NCI-H2107 treated with DMSO at 0.1 percent for 48 hours (cell line): ENCODE measurements at regions not wholly inside any gene's neighbourhood (a gene's known extent, or its start where the extent isn't known, plus 50 kb on each side); places are given as distances from the start of the nearest gene placed in this dataset.

Experiments used
- DNase-seq: peaks from one replicate; lab custom pipeline; 2025; ENCODE audit not compliant: unreplicated experiment; lab: John Stamatoyannopoulos, UW

DNA sequence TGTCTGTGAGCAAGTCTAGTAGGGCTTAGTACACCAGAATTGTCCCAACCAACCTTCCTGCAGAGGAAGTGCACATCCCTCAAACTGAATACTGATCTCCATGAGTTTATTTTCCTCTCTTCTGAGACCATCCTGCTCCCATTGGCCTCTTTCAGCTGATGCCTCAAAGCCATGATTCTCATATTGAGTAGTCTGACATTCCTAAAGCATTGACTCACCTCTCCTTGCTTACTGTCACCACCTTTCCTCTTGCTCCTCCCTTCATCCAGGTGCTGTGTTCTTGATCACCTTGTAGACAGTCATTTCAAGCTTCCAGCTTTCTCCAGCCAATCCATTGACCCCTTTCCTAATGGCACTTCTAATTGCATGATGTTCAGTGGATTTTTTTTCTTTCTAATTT lies 583.7 kb upstream of the USP15 start:
- DNase-seq = no peak

DNA sequence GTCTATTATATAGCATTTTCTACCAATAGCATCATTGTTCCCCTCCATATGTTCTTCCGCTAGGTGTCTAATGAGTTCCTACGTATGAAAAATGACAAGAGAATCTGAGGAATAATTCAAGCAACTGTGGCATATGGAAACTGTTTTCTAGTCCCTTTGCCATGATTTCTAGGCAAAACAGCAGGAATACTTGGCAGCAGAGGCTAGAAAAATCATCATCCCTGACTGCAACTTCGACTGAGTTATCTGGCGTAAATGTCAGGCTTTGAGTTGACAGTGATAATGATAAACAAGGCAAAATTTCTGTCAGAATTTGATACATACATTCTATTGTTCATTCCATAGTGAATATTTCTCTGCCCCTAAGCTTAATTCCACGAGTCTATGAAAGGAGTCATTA lies 572.8 kb upstream of the USP15 start:
- no peak for DNase-seq

DNA sequence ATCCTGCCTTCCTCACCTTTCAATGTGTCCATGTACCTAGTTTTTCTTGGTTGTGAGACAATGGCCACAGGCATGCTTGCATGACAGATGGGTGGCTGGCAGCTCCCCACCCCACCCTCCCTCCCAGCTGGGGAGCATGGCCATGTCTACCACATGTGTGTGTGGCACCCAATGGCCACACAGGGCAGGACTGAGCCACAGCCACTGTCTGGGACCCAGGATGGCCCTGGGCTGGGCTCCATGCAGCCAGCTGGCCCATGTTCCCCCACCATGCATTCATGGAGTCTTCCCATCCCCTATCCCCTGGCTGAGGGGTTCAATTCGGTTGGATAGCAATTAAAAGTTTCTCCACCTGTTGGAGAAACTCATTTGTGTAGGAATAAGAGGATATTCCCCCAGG lies 566.0 kb upstream of the USP15 start:
- no peak for DNase-seq

DNA sequence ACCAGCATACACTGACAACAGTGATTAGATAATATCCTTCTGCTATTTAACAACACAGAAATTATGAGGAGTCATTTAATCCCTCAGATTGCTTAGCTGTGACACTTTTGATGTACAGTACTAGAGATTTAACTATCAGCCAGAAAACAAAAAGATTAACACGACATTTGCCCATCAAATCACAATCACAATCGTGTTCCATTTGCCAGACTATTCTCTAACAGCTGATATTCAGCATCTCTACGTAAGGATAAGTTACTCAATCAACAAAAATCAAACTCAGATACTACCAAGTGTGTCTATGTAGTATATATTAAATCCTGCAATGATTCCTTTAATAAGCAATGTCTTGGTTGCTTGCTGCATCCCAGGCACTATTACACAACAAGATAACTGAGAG lies 558.7 kb upstream of the USP15 start:
- DNase-seq = no peak

DNA sequence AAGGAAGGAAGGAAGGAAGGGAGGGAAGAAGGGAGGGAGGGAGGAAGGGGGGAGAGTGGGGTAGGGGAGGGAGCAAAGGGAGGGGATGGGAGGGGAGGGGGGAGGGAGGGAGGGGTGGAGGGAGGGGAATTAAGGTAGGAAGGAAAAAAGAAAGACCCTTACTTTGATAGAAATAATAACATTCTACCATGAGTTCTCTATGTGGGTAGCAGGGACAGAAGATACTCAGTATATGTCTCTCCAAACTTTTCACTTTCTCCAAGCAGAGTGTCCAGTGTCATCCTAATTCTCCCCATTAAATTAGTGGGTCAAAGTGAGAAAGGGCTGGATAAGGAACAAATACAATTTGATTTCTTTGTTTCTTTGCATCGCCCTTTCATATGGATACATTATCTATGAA lies 553.4 kb upstream of the USP15 start:
- no peak for DNase-seq

DNA sequence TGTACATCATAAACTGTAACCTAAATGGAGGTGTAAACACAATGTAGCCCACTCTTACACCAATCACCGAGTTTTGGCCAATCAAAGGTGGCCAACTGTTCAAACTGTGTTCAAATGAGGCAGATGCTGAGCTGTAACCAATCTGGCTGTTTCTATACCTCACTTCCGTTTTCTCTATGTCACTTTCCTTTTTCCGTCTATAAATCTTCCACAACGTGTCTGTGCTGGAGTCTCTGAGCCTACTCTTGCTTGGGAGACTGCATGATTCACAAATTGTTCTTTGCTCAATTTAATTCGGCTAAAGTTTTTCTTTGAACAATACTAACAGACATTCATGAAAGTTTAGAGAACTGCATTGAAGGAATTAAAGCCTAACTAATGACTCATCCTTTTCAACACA lies 547.1 kb upstream of the USP15 start:
- DNase-seq = no peak

DNA sequence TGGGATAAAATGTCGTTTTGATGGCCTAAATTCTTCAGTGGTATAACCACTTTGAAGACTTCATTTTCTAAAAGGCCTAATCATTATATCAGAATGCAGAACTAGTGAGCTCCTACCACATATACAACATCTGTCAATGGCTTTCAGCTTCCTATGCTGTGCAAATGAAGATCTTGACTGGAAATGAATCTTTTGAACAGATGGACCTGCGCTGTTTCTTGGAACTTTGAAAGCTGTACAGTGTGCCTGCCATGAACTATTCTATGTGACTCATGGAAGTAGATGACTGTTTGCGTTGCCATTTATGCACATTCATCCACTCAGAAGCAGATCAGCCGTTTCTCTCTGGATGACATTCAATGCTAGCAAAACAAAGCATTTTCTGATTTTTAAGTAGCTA lies 542.2 kb upstream of the USP15 start:
- no peak for DNase-seq

DNA sequence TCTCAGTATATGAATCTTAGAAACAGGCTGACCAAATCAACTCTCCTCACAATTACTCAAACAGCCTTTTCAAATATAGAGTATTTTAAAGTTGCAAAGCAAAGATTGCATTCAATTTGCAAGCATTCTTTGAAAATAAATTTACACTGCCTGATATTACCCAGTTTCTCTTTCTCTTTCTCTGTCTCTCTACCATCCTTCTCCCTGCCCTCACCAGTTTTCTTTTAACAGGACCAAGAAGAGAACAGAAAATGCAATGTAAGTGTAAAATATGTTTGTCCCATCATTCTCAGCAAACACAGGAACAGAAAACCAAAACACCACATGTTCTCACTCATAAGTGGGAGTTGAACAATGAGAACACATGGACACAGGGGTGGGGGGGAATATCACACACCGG lies 520.3 kb upstream of the USP15 start:
- no peak for DNase-seq

DNA sequence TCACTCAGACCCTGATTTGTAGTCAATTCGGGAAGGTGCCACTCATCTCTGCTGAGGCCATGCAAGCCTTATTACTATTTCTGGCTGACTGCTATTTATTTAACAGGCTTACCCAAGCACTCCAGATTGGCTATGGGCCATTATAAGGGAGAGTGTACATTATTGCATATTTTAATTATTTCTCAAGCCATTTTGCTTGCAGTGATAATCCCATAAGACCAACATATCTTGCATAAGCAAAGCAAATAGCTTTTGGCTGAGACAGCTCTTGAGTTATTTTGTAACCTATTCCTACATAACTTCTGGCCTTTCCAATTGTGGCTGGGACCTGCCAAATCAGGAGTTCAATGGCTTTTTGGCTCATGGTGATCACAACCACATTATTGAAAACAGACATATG lies 509.6 kb upstream of the USP15 start:
- DNase-seq = no peak

DNA sequence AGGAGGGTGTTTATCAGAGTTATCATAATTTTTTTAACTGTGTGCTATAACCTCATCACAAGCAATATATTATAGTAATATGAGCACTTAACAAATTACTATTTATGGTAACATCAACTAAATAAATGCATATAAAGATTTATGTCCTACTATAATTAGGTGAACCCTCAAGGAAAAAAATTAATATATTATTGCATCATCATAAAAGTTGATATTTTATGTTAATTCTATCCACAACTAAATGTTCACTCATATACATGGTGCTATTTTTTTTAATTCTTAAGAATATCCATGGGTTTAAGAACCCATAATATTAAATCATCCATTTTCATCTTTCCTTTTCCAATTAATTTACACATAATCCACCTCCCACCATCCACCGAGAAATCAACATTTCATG lies 506.0 kb upstream of the USP15 start:
- DNase-seq = no peak

DNA sequence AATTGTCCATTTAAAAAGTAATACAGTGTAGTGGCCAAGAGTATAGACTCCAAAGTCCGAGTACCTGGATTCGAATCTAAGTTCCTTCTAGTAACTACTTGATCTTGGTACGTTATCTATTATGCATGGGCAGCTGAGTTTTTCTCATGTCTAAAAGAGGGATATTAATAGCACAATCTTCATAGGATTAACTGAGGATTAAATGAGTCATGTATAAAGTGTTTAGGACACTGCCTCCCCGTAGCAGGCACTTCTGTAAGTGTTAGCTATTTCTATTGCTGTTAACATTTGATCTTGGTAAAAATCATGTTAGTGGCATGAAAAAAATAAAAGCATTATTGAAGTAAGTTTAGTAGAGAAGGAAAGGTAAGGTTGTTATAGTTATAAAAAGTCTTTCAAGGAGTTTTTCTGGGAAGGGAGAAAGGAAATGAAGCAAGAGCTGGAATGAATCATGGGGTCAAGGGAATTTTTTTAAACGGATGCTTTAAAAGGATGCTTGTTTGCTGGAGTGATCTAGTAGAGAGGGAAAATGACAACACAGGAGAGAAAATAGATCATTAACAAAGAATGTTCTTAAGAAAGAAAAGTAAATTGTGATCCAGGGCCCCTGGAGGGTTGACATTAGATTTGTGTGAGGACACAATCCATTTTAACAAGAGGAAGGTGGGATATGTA lies 502.2 kb upstream of the USP15 start:
- DNase-seq = no peak

DNA sequence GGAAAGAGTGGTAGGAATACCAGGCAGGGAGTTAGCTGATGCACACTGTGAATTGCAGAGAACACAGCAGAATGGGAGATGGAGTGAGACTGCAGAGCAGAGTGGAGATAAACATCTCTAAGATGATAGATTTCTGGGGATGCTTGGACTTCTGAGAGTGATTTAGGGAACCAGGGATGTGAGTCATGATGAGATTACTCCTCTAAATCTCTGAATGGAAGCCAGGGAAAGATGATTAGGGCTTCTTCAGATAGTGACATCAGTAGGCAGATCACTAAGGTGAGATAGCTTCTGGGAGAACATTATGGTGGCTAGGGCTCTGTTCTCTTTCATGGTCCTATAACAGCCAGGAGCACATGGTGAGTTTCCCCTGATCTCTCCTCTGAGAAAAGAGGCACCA lies 501.5 kb upstream of the USP15 start:
- no peak for DNase-seq

DNA sequence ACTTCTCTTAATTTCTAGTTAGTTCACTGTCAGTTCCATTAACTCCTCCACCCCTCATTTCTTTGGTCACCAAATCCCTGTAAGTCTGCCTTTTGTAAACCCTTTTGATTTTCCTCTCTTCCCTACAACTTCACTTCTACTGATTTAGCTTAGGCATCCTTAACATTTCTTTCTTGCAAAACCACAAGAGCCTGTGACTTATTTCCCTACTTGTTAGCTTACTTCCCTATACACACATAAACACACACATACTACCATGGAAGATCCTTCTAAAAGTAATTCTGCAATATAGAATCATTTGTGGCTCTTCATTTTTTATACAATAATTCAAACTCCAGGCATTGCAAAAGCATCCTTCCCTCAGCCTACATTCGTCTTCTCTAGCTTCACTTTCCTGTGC lies 494.3 kb upstream of the USP15 start:
- no peak for DNase-seq

DNA sequence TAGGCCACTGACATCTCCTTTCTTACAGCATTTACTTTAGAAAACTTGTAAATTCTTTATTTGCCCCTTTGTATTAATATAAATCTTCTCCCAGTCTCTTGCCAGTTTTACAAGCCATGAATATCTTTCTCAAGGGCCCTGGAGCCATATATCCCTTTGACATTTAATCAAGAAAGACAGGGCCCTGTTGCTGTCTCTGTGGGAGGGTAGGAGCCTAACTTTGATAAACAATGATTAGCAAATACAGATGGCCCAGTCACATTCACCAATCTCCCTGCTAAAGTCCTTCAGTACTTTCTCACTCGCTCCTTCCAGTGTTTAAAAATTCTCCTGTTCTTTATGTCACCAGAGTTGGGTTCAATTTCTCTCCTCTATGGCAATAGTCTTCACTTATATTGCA lies 479.8 kb upstream of the USP15 start:
- no peak for DNase-seq

DNA sequence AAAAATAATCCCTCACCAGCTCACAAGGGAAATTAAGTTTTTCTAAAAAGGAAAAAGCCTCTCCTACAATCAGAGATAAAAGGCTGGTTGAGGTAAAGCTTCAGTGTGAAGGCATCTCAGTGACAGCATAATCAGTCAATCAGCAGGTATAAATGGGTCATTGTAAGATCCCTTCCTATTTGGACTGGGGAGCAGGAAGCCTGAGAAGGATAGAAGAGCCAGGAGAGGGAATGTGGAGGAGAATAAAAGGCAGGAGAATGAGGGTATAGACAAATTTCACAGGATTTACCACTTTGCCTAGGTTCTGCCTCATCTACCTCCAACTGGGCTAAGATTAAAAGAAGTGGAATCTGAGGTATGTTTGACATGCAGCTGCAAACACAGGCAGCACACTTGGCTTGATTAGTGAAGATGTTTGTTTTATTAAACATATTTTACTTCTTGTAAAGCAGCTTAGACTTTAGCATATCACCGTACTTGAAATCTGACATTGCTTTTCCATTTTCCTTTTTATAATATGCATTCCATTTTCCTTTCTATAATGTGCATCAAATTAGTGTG lies 479.1 kb upstream of the USP15 start:
- DNase-seq = no peak

DNA sequence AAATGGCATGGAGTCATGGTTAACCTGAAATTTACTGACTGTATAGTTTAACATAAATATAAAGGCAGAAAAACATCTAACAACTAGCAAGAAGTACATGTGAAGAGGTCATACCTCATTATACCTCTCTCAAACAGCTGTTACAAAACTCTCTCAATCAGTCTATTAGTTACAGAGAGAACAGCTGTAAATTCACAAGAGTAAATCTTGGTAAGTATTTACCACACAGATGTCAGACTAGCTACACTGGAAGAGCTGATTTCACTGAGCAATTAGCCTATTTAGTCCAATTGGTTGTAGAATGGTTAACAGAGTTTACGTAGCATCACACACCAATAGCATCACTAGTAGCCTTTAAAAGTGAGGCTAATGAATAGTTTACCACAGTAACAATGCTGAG lies 463.4 kb upstream of the USP15 start:
- DNase-seq = no peak

DNA sequence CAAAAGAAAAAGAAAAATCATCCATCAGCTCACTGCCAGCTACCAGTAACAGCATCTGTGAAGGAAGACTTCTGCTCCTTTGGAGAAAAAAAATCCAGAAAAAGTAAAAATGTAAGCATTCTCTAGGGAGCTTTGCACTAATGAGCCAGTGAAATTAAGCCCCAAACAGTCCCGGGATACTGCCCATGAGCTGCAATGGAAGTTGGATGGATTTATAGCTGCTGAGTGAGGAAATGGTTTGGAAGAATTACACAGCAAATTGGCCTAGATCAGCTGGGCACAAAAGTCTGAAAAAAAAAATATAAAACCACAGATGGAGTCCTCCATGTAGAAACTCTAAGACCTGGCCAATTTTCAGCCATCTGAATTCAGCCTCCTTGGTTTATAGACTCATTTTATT lies 462.9 kb upstream of the USP15 start:
- DNase-seq = no peak

DNA sequence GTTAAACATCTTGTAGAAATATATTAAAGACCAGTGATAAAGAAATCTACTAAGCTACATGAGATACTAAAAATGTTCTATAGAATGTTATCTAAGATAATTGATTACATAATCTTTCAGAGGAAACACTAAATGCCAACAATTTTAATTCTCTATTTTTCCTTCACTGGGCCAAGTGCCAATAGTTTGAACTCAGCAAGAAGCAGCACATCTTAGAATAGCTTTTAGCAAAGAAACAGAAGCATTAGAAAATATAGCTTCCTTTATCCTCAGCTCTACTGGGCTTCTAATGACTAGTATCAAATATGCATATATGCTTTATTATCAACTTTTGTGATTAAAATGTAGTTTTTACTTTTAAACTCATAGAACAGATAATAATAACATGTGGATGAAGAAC lies 461.4 kb upstream of the USP15 start:
- DNase-seq = no peak

DNA sequence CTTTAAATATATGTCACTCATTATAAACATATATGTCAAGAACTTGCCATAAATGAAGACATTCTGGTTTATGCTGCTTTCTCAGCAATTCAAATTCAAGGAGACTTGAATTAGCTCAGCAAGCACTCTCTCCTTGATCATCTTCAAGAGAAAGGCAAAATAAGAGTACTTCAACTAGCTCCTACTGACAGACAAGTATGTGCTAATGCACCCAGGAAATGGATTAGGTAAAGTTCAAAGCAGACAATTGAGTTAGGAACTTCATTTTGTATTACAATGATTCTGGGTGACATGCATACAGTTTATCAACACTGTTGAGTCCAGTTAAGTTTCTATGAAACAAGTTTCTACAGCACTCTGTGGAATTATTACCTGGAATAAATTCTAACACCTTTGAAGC lies 455.9 kb upstream of the USP15 start:
- DNase-seq = no peak

DNA sequence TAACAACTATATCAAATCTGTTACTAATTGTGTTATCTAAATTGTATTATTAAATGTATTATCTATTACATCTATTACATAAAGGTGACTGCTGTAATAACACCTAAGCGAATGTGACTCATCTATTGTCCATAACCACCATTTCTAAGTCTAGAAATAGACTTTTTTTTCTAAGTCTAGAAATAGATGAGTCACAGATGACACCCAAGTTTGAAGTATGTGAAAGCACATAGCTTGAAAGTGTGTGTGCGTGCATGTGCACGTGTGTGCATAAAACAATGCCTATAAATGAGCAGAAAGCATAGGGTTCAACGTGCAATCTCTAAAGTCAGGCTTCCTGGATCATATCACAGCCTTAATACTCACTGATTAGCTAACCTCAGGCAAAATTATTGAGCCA lies 451.3 kb upstream of the USP15 start:
- DNase-seq = no peak

DNA sequence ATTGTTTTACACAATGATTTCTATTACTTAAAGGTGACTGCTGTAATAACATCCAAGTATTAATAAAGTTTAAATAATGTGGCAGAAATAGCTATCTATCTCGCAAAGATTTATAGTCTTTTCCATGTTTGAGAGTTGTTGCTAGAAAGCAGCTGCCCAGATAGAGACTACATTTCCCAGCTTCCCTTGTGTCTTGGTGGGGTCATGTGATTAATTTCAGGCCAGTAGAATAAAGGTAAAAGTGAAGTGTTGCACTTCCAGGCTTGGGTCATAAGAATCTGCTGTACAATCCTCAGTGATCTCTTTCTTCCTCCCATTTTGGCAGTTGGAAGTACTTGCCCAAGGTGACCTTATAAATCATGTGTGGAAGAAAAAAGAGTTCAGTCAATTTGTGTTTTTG lies 449.7 kb upstream of the USP15 start:
- no peak for DNase-seq

DNA sequence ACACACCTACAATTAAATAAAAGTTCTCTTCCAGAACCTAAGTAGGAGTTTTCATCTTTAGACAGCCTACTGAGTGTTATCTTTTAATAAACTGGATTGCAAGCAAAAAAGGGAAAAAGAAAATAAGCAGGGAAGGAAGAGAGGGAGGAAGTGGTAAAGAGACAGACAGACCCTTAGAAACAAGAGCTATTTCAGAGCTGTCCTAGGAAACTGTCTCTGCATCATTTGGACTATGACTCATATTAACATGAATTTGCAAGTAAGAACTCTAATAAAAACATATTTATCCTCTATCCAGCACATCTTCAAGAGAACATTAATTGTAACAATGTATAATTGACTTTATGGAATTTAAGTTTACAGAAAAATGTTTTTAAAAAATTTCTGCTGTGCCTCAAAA lies 438.8 kb upstream of the USP15 start:
- DNase-seq = no peak

DNA sequence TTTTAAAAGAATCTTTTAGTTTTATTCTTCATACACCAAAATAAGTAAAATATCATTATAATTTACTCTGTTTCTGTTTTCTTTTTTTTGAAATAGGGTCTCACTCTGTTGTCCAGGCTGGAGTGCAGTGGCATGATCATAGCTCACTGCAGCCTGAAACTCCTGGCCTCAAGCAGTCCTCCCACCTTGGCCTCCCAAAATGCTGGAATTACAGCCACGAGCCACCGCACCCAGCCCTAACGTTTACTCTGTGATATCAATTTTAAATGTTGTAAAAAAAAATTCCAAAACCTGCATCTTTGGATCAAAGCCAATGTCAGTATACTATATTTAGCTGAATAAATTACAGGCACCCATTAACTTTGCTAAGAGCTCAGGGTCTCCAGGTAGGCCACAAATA lies 437.1 kb upstream of the USP15 start:
- no peak for DNase-seq

DNA sequence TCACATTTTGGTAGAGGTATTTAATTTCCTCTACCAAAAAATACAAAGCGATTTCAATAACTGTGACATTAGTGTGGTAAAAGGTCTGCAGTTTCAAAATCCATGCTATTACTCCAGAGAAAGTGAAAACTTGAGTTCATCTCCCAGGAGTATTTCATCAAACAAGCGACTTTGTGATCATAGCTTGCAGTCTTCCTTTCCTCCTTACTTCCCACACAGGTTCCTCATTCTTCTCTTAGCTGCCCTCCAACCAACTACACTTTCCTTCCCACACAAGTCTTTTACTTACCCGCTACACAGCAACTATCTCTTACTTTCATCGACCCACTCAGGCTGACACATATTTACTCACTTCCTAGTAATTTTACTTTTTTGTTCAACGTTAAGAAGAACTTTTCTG lies 413.4 kb upstream of the USP15 start:
- no peak for DNase-seq
